ENCODE measurements at regions not wholly inside any gene's neighbourhood (a gene's known extent, or its start where the extent isn't known, plus 50 kb on each side); places are given as distances from the start of the nearest gene placed in this dataset.

DNA sequence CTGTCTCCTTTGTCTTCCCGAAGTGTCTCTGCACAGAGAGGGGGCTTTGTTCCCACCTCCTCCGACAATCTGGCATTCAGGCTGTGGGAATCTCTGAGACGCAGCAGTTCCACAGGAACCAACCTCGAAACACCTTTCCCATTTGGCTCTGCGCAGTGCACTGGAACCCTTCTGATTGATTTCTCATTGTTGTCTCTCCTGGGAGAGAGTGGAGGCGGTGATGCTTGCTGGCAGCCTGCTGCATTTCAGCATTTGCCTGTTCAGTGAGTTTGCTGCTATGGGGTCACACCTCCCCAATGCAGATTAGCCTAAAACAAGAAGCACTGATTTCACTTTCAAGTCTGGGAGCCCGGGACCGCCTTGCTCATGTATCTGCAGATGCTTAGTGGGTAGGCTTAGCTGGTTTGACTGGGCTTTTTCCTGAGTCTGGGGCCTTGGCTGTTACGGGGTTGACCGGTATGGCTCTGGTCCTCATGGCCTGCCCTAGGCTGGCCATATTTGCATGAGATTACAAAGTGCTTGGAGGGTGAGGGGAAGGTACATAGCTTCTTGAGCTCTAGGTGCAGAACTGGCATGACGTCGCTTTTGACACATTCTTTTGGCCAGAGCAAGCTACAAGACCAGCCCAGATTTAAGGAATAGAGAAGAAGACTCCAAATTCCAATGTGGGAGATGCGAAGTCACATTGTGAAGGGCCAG is 695.3 kb downstream of the PTPRU start (continued):
- TF ChIP-seq, protein P1, sequence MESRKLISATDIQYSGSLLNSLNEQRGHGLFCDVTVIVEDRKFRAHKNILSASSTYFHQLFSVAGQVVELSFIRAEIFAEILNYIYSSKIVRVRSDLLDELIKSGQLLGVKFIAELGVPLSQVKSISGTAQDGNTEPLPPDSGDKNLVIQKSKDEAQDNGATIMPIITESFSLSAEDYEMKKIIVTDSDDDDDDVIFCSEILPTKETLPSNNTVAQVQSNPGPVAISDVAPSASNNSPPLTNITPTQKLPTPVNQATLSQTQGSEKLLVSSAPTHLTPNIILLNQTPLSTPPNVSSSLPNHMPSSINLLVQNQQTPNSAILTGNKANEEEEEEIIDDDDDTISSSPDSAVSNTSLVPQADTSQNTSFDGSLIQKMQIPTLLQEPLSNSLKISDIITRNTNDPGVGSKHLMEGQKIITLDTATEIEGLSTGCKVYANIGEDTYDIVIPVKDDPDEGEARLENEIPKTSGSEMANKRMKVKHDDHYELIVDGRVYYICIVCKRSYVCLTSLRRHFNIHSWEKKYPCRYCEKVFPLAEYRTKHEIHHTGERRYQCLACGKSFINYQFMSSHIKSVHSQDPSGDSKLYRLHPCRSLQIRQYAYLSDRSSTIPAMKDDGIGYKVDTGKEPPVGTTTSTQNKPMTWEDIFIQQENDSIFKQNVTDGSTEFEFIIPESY (IDR thresholded peaks at IDR 0.05): no peak
- TF ChIP-seq, protein P2, sequence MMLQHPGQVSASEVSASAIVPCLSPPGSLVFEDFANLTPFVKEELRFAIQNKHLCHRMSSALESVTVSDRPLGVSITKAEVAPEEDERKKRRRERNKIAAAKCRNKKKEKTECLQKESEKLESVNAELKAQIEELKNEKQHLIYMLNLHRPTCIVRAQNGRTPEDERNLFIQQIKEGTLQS (IDR thresholded peaks at IDR 0.05): no peak
- no peak for TF ChIP-seq HNF4G (IDR thresholded peaks at IDR 0.05)

DNA sequence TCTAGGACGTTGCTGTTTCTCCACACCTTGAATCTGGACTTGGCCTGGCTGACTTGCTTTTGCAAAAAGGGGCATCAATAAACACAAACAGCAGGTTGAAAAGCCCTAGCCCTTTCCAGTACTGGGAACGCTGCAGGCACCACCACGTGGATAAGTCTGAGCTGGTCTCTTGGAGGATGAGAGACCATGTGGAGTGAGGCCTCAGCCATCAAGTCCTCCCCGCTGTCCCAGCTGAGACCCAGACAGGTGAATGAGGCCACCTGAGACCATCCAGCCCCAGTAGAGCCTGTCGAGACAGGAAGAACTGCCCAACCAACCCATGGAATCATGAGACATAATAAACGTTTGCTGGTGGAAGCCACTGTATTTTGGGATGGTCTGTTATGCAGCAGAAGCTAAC is 688.7 kb downstream of the PTPRU start:
- TF ChIP-seq FOXA2 (IDR thresholded peaks at IDR 0.05) (no peak), FOXA1 (IDR thresholded peaks at IDR 0.05) (no peak), HNF4A (conservative IDR thresholded peaks at IDR 0.05) (no peak), RAD21 (IDR thresholded peaks at IDR 0.05) (no peak), HNF4G (IDR thresholded peaks at IDR 0.05) (no peak), YY1 (IDR thresholded peaks at IDR 0.05) (no peak), GABPA (IDR thresholded peaks at IDR 0.05 in 1 of 2, conservative IDR thresholded peaks at IDR 0.05 in 1 of 2) (no peak), NR2F2 (IDR thresholded peaks at IDR 0.05) (no peak), JUND (IDR thresholded peaks at IDR 0.05) (no peak)
- TF ChIP-seq, protein P1 (IDR thresholded peaks at IDR 0.05): no peak
- TF ChIP-seq, protein P3, sequence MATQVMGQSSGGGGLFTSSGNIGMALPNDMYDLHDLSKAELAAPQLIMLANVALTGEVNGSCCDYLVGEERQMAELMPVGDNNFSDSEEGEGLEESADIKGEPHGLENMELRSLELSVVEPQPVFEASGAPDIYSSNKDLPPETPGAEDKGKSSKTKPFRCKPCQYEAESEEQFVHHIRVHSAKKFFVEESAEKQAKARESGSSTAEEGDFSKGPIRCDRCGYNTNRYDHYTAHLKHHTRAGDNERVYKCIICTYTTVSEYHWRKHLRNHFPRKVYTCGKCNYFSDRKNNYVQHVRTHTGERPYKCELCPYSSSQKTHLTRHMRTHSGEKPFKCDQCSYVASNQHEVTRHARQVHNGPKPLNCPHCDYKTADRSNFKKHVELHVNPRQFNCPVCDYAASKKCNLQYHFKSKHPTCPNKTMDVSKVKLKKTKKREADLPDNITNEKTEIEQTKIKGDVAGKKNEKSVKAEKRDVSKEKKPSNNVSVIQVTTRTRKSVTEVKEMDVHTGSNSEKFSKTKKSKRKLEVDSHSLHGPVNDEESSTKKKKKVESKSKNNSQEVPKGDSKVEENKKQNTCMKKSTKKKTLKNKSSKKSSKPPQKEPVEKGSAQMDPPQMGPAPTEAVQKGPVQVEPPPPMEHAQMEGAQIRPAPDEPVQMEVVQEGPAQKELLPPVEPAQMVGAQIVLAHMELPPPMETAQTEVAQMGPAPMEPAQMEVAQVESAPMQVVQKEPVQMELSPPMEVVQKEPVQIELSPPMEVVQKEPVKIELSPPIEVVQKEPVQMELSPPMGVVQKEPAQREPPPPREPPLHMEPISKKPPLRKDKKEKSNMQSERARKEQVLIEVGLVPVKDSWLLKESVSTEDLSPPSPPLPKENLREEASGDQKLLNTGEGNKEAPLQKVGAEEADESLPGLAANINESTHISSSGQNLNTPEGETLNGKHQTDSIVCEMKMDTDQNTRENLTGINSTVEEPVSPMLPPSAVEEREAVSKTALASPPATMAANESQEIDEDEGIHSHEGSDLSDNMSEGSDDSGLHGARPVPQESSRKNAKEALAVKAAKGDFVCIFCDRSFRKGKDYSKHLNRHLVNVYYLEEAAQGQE (IDR thresholded peaks at IDR 0.05): no peak
- 68% methylated on average over 6 of the region's 6 CpGs for WGBS
- Histone ChIP-seq H3K9ac (ENCODE audit: low read depth in 1 of 2, low read length in 2 of 2) (no peak overlapping the region), H3K36me3 (ENCODE audit: control insufficient read depth in 4 of 4, insufficient read depth in 3 of 4, low read depth in 1 of 4, low read length in 3 of 4) (no peaks in the 10 kb centered on the region), H3K27me3 (ENCODE audit: control insufficient read depth in 4 of 4, insufficient read depth in 4 of 4, low read length in 3 of 4) (no peaks in the 10 kb centered on the region), H3K4me1 (ENCODE audit: control insufficient read depth in 4 of 4, insufficient read depth in 4 of 4, low read length in 3 of 4) (no peaks in the 10 kb centered on the region), H3K27ac (ENCODE audit: low read depth in 1 of 2, low read length in 2 of 2) (no peak overlapping the region), H3K9me3 (ENCODE audit: control insufficient read depth in 4 of 4, low read length in 3 of 4) (no peaks in the 10 kb centered on the region), H3K4me3 (ENCODE audit: low read depth in 1 of 3, low read length in 3 of 3) (no peak overlapping the region)
- no peak for DNase-seq (ENCODE audit: low spot score)

DNA sequence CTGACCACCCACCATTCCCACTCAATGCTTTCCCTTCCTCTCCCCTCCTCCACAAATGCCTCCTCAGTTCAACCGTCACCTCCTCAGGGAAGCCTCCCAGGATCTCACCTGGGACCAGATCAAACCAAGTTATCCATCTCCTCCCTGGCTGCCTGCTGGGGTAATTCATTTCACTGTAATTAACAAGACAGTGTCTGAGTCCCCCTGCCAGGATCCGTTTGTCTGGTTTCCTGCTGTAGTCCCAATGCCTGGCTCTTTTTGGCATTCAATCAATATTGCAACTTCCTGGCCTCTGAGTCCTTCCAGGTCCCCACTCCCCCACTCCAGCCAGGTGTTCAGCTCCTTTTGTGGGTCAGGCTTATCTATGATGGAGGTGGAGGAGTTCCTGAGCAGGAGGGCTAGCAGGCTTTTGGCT is 687.7 kb downstream of the PTPRU start:
- Histone ChIP-seq H3K4me3 (ENCODE audit: low read depth in 1 of 3, low read length in 3 of 3) (no peak overlapping the region), H3K27me3 (ENCODE audit: control insufficient read depth in 4 of 4, insufficient read depth in 4 of 4, low read length in 3 of 4) (no peaks in the 10 kb centered on the region), H3K9ac (ENCODE audit: low read depth in 1 of 2, low read length in 2 of 2) (no peak overlapping the region), H3K36me3 (ENCODE audit: control insufficient read depth in 4 of 4, insufficient read depth in 3 of 4, low read depth in 1 of 4, low read length in 3 of 4) (no peaks in the 10 kb centered on the region), H3K4me1 (ENCODE audit: control insufficient read depth in 4 of 4, insufficient read depth in 4 of 4, low read length in 3 of 4) (no peaks in the 10 kb centered on the region), H3K9me3 (ENCODE audit: control insufficient read depth in 4 of 4, low read length in 3 of 4) (no peaks in the 10 kb centered on the region), H3K27ac (ENCODE audit: low read depth in 1 of 2, low read length in 2 of 2) (no peak overlapping the region)
- WGBS: 5% methylated on average over 2 of the region's 2 CpGs
- no peak for DNase-seq (ENCODE audit: low spot score)
- TF ChIP-seq, protein P3 (IDR thresholded peaks at IDR 0.05): no peak
- no peak for TF ChIP-seq NR2F2 (IDR thresholded peaks at IDR 0.05)
- TF ChIP-seq GABPA (IDR thresholded peaks at IDR 0.05 in 1 of 2, conservative IDR thresholded peaks at IDR 0.05 in 1 of 2): no peak
- TF ChIP-seq HNF4G (IDR thresholded peaks at IDR 0.05): no peak
- TF ChIP-seq, protein P1 (IDR thresholded peaks at IDR 0.05): no peak
- no peak for TF ChIP-seq FOXA2 (IDR thresholded peaks at IDR 0.05)
- no peak for TF ChIP-seq SP1 (IDR thresholded peaks at IDR 0.05)
- TF ChIP-seq, protein P4, sequence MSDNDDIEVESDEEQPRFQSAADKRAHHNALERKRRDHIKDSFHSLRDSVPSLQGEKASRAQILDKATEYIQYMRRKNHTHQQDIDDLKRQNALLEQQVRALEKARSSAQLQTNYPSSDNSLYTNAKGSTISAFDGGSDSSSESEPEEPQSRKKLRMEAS (IDR thresholded peaks at IDR 0.05): no peak
- TF ChIP-seq HNF4A (conservative IDR thresholded peaks at IDR 0.05): no peak
- TF ChIP-seq RXRA (IDR thresholded peaks at IDR 0.05): no peak
- no peak for TF ChIP-seq JUND (IDR thresholded peaks at IDR 0.05)
